ENCODE measurements at regions not wholly inside any gene's neighbourhood (a gene's known extent, or its start where the extent isn't known, plus 50 kb on each side); places are given as distances from the start of the nearest gene placed in this dataset.

- TF ChIP-seq CTCF (conservative IDR thresholded peaks at IDR 0.05; ENCODE audit: low read depth, low read length) (no peak), POLR2A (IDR thresholded peaks at IDR 0.05; ENCODE audit: low read depth, low read length) (no peak), RAD21 (IDR thresholded peaks at IDR 0.05; ENCODE audit: low read length) (no peak), CEBPB (IDR thresholded peaks at IDR 0.05; ENCODE audit: low read depth, low read length) (no peak), RFX5 (IDR thresholded peaks at IDR 0.05; ENCODE audit: low read depth, low read length) (no peak), MAZ (IDR thresholded peaks at IDR 0.05; ENCODE audit: borderline replicate concordance, low read depth, low read length) (no peak), MXI1 (IDR thresholded peaks at IDR 0.05; ENCODE audit: borderline replicate concordance, low read depth, low read length) (no peak), FOS (IDR thresholded peaks at IDR 0.05; ENCODE audit: low read depth, low read length) (no peak), SMC3 (IDR thresholded peaks at IDR 0.05; ENCODE audit: low read depth, low read length) (no peak), NFE2L2 (IDR thresholded peaks at IDR 0.05; ENCODE audit: low read depth, low read length) (no peak)
- TF ChIP-seq, protein P1, sequence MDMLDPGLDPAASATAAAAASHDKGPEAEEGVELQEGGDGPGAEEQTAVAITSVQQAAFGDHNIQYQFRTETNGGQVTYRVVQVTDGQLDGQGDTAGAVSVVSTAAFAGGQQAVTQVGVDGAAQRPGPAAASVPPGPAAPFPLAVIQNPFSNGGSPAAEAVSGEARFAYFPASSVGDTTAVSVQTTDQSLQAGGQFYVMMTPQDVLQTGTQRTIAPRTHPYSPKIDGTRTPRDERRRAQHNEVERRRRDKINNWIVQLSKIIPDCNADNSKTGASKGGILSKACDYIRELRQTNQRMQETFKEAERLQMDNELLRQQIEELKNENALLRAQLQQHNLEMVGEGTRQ (IDR thresholded peaks at IDR 0.05; ENCODE audit: low read depth, low read length): no peak
Observed at GRCh38 chr5:163361450-163361849, 75.9 kb upstream of the CCNG1 start.

All from IMR-90 (cell line).